Coronary artery (tissue), 2 donors: ENCODE measurements at regions not wholly inside any gene's neighbourhood (a gene's known extent, or its start where the extent isn't known, plus 50 kb on each side); places are given as distances from the start of the nearest gene placed in this dataset.

ENCODE experiments used
- DNase-seq: peaks from one replicate; pipeline ENCODE4 v3.0.0-alpha.2; 2017; ENCODE audit warnings: low spot score
- H3K27ac ChIP-seq, 2 donors: fragments of 200-600 bp; sonication (generic); one replicate each; pipeline ENCODE4 v1.5.1; 2016 to 2019
- H3K4me3 ChIP-seq: fragments of 200-600 bp; sonication (generic); 2 replicates; pipeline ENCODE4 v1.5.1; 2016; ENCODE audit warnings: mild to moderate bottlenecking, moderate library complexity
- TF ChIP-seq, protein P1 (sequence below): fragments of 200-600 bp; sonication (generic); IDR thresholded peaks from one replicate; pipeline ENCODE4 v1.5.1; 2019; ENCODE audit warnings: antibody characterized with exemption

DNA sequence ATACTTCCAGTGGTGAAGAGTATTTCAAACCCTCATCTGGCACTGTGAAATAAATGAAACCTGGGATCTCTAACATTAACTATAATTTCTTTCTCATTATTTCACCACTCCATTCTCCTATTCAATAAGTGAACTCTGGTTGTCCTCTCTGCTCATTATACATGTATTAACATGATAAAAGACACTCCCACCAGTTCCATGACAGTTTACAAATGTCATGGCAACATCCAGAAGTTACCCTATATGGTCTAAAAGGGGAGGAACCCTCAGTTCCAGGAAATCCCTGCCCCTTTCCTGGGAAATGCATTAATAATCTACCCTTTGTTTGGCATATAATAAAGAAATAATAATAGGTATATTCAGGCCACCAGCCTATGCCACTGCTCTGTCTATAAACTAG lies 62.7 kb upstream of the BRINP3 start:
- TF ChIP-seq, protein P1, sequence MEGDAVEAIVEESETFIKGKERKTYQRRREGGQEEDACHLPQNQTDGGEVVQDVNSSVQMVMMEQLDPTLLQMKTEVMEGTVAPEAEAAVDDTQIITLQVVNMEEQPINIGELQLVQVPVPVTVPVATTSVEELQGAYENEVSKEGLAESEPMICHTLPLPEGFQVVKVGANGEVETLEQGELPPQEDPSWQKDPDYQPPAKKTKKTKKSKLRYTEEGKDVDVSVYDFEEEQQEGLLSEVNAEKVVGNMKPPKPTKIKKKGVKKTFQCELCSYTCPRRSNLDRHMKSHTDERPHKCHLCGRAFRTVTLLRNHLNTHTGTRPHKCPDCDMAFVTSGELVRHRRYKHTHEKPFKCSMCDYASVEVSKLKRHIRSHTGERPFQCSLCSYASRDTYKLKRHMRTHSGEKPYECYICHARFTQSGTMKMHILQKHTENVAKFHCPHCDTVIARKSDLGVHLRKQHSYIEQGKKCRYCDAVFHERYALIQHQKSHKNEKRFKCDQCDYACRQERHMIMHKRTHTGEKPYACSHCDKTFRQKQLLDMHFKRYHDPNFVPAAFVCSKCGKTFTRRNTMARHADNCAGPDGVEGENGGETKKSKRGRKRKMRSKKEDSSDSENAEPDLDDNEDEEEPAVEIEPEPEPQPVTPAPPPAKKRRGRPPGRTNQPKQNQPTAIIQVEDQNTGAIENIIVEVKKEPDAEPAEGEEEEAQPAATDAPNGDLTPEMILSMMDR = no peak
- Histone ChIP-seq H3K27ac (no peak overlapping the region), H3K4me3 (no peak overlapping the region)
- DNase-seq = no peak

DNA sequence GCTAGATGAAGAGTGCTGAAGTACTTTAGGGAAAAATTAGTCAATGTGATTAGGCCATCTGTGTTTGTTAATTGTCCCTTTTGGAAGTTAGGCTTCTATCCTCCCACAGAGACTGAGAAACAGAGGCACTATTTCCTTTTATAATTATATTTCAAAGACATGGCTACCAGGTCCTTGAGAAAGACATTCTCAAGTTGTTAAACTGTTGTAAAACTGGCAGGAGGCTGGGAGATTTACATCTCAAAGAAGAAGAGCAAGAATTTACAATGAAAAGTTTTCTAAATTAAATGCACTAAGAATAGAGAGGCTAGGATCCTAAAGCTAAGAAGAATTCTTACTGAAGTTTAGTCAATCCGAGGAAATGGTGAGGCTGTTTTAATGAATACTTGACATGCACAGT lies 74.0 kb upstream of the BRINP3 start:
- H3K4me3 ChIP-seq = no peak overlapping the region
- no peak overlapping the region for H3K27ac ChIP-seq
- TF ChIP-seq, protein P1 = no peak
- no peak for DNase-seq

- DNase-seq = no peak
- TF ChIP-seq, protein P1 = no peak
- Histone ChIP-seq H3K4me3 (no peak overlapping the region), H3K27ac (no peak overlapping the region)
Measured at GRCh38 chr1:190560161-190560681, 82.6 kb upstream of the BRINP3 start.

GRCh38 chr1:190563230-190563629 lies 85.6 kb upstream of the BRINP3 start:
- Histone ChIP-seq H3K27ac (no peak overlapping the region), H3K4me3 (no peak overlapping the region)
- no peak for DNase-seq
- TF ChIP-seq, protein P1 = no peak

DNA sequence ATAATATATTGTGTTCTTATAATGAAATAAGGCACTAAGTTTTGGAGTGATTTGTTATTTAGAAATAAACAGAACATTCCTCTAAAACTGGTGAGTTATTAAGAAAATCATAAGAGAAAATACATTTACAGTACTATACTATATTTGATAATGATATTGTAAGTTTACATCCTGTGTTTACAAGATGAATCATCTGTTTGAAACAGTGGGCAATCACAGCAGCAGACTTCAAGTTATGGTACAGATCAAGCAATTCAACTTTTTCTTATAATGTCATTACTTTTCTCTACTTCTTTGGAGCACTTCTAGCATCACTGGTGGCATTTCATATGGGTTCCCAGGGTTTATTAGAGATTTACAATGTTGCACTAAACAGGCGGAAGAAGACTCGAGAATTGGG lies 86.5 kb upstream of the BRINP3 start:
- TF ChIP-seq, protein P1 = no peak
- no peak overlapping the region for H3K27ac ChIP-seq
- no peak overlapping the region for H3K4me3 ChIP-seq
- DNase-seq = no peak

DNA sequence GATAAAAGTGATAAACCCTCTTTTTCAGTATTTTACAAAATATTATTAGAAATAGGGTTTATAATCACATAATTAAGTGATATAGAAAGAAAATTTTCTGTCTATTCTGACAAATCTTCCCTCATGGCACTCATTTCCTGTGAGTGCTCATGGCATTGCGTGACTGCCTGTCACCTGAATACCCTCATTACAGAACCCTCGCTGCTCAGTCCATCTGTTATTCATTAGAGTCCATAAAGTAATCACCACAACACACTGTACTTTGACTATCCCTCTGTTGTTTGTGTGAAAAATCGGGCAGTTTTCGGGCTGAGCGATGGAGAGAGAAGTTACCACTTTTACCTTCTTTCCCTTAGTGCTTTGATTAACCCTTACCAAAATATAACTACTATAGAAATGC lies 100.4 kb upstream of the BRINP3 start:
- no peak overlapping the region for H3K27ac ChIP-seq
- no peak for DNase-seq
- H3K4me3 ChIP-seq = no peak overlapping the region
- TF ChIP-seq, protein P1 = no peak

GRCh38 chr1:190578526-190578925 lies 100.9 kb upstream of the BRINP3 start:
- no peak for DNase-seq
- TF ChIP-seq, protein P1 = no peak
- Histone ChIP-seq H3K27ac (no peak overlapping the region), H3K4me3 (no peak overlapping the region)
